ENCODE measurements at regions not wholly inside any gene's neighbourhood (a gene's known extent, or its start where the extent isn't known, plus 50 kb on each side); places are given as distances from the start of the nearest gene placed in this dataset.

GRCh38 chr2:226337941-226338600 lies 461.5 kb downstream of the IRS1 start:
- DNase-seq (ENCODE audit: low read depth in 2 of 3, low spot score in 2 of 3), result no peak

GRCh38 chr2:226336283-226336682 lies 463.3 kb downstream of the IRS1 start:
- DNase-seq (ENCODE audit: low read depth in 2 of 3, low spot score in 2 of 3), result no peak

- DNase-seq (ENCODE audit: low read depth in 2 of 3, low spot score in 2 of 3), result no peak
These were observed 464.5 kb downstream of the IRS1 start for GRCh38 chr2:226334981-226335720.

GRCh38 chr2:226333388-226333787 lies 466.2 kb downstream of the IRS1 start:
- no peak for DNase-seq (ENCODE audit: low read depth in 2 of 3, low spot score in 2 of 3)

- no peak for DNase-seq (ENCODE audit: low read depth in 2 of 3, low spot score in 2 of 3)
These were observed 469.4 kb downstream of the IRS1 start for GRCh38 chr2:226330206-226330605.

GRCh38 chr2:226329180-226329579 lies 470.4 kb downstream of the IRS1 start:
- no peak for DNase-seq (ENCODE audit: low read depth in 2 of 3, low spot score in 2 of 3)

- DNase-seq (ENCODE audit: low read depth in 2 of 3, low spot score in 2 of 3), result no peak
These were observed 471.8 kb downstream of the IRS1 start for GRCh38 chr2:226327830-226328229.

- DNase-seq (ENCODE audit: low read depth in 2 of 3, low spot score in 2 of 3), result no peak
These were observed 474.1 kb downstream of the IRS1 start for GRCh38 chr2:226325526-226325925.

- no peak for DNase-seq (ENCODE audit: low read depth in 2 of 3, low spot score in 2 of 3)
These were observed 479.3 kb downstream of the IRS1 start for GRCh38 chr2:226320076-226320948.

- DNase-seq (ENCODE audit: low read depth in 2 of 3, low spot score in 2 of 3), result no peak
These were observed 481.6 kb downstream of the IRS1 start for GRCh38 chr2:226317970-226318369.

GRCh38 chr2:226313060-226313459 lies 486.6 kb downstream of the IRS1 start:
- DNase-seq (ENCODE audit: low read depth in 2 of 3, low spot score in 2 of 3), result no peak

GRCh38 chr2:226312155-226312554 lies 487.5 kb downstream of the IRS1 start:
- no peak for DNase-seq (ENCODE audit: low read depth in 2 of 3, low spot score in 2 of 3)

- DNase-seq (ENCODE audit: low read depth in 2 of 3, low spot score in 2 of 3), result no peak
These were observed 489.5 kb downstream of the IRS1 start for GRCh38 chr2:226310146-226310545.

GRCh38 chr2:226308986-226309385 lies 490.6 kb downstream of the IRS1 start:
- no peak for DNase-seq (ENCODE audit: low read depth in 2 of 3, low spot score in 2 of 3)

GRCh38 chr2:226308323-226308680 lies 491.3 kb downstream of the IRS1 start:
- DNase-seq (ENCODE audit: low read depth in 2 of 3, low spot score in 2 of 3), result no peak

- DNase-seq (ENCODE audit: low read depth in 2 of 3, low spot score in 2 of 3), result no peak
These were observed 491.9 kb downstream of the IRS1 start for GRCh38 chr2:226307487-226308322.

- DNase-seq (ENCODE audit: low read depth in 2 of 3, low spot score in 2 of 3), result no peak
These were observed 492.7 kb downstream of the IRS1 start for GRCh38 chr2:226306969-226307368.

- DNase-seq (ENCODE audit: low read depth in 2 of 3, low spot score in 2 of 3), result no peak
These were observed 495.3 kb downstream of the IRS1 start for GRCh38 chr2:226304308-226304707.

- DNase-seq (ENCODE audit: low read depth in 2 of 3, low spot score in 2 of 3), result no peak
These were observed 495.9 kb downstream of the IRS1 start for GRCh38 chr2:226303707-226304106.

GRCh38 chr2:226300196-226300886 lies 499.3 kb downstream of the IRS1 start:
- DNase-seq (ENCODE audit: low read depth in 2 of 3, low spot score in 2 of 3), result no peak
